Neural progenitor cell (in vitro differentiated cells): ENCODE measurements at regions not wholly inside any gene's neighbourhood (a gene's known extent, or its start where the extent isn't known, plus 50 kb on each side); places are given as distances from the start of the nearest gene placed in this dataset.

Source experiments
- DNase-seq: peaks from one replicate; pipeline ENCODE4 v3.0.0-alpha.2; 2016; ENCODE audit warnings: low spot score
- H2AFZ ChIP-seq: fragments of 200-600 bp; sonication (generic); replicated peaks from 2 replicates; pipeline ENCODE4 v1.6.1; 2016; ENCODE audit warnings: antibody characterized with exemption
- H3F3A ChIP-seq: fragments of 200-600 bp; sonication (generic); 2 replicates; pipeline ENCODE4 v1.6.1; 2016; ENCODE audit warnings: antibody characterized with exemption, low read depth
- H3K27ac ChIP-seq: fragments of 200-600 bp; sonication (generic); 2 replicates; pipeline ENCODE4 v1.5.1; 2016; ENCODE audit warnings: mild to moderate bottlenecking
- H3K27me3 ChIP-seq: fragments of 200-600 bp; sonication (generic); 2 replicates; pipeline ENCODE4 v1.6.1; 2016; ENCODE audit warnings: mild to moderate bottlenecking, moderate library complexity
- H3K36me3 ChIP-seq: fragments of 200-600 bp; sonication (generic); 2 replicates; pipeline ENCODE4 v1.5.1; 2016
- H3K4me1 ChIP-seq: fragments of 200-600 bp; sonication (generic); 2 replicates; pipeline ENCODE4 v1.6.1; 2016; ENCODE audit warnings: mixed run types
- H3K4me2 ChIP-seq: fragments of 200-600 bp; sonication (generic); 2 replicates; pipeline ENCODE4 v1.6.1; 2016
- H3K4me3 ChIP-seq: fragments of 200-600 bp; sonication (generic); 2 replicates; pipeline ENCODE4 v1.5.1; 2016
- H3K79me2 ChIP-seq: fragments of 200-600 bp; sonication (generic); 2 replicates; pipeline ENCODE4 v1.6.1; 2016; ENCODE audit warnings: low read depth
- H3K9ac ChIP-seq: fragments of 200-600 bp; sonication (generic); 2 replicates; pipeline ENCODE4 v1.6.1; 2016
- H3K9me3 ChIP-seq: fragments of 200-600 bp; sonication (generic); 2 replicates; pipeline ENCODE4 v1.5.1; 2016; ENCODE audit warnings: low read depth
- H4K20me1 ChIP-seq: fragments of 200-600 bp; sonication (generic); 2 replicates; pipeline ENCODE4 v1.6.1; 2016; ENCODE audit warnings: low read depth
- H3K27ac Mint-ChIP-seq: 3 replicates; pipeline ENCODE4 v1.8.0; 2021; ENCODE audit warnings: mixed read lengths
- H3K27me3 Mint-ChIP-seq: 2 replicates; pipeline ENCODE4 v1.8.0; 2022; ENCODE audit warnings: low read depth, mild to moderate bottlenecking, inconsistent platforms, moderate library complexity, mixed read lengths; ENCODE audit not compliant: insufficient read depth
- H3K36me3 Mint-ChIP-seq: 3 replicates; pipeline ENCODE4 v1.8.0; 2021; ENCODE audit warnings: mixed read lengths
- H3K4me1 Mint-ChIP-seq: 3 replicates; pipeline ENCODE4 v1.8.0; 2021; ENCODE audit warnings: mixed read lengths
- H3K4me3 Mint-ChIP-seq: 3 replicates; pipeline ENCODE4 v1.8.0; 2021; ENCODE audit warnings: mild to moderate bottlenecking, moderate library complexity, mixed read lengths
- H3K9me3 Mint-ChIP-seq: 3 replicates; pipeline ENCODE4 v1.8.0; 2020; ENCODE audit warnings: mixed read lengths
- EZH2 ChIP-seq: fragments of 200-600 bp; sonication (generic); IDR thresholded peaks from 2 replicates; pipeline ENCODE4 v1.6.1; 2017; ENCODE audit warnings: antibody characterized with exemption, mild to moderate bottlenecking, moderate library complexity
- EZH2phosphoT487 ChIP-seq: fragments of 200-600 bp; sonication (generic); IDR thresholded peaks from 2 replicates; pipeline ENCODE4 v1.6.1; 2017; ENCODE audit warnings: antibody characterized with exemption
- TF ChIP-seq, protein P1 (sequence below): fragments of 200-600 bp; sonication (generic); IDR thresholded peaks from 2 replicates; pipeline ENCODE4 v1.5.1; 2017; ENCODE audit warnings: antibody characterized with exemption, mild to moderate bottlenecking

DNA sequence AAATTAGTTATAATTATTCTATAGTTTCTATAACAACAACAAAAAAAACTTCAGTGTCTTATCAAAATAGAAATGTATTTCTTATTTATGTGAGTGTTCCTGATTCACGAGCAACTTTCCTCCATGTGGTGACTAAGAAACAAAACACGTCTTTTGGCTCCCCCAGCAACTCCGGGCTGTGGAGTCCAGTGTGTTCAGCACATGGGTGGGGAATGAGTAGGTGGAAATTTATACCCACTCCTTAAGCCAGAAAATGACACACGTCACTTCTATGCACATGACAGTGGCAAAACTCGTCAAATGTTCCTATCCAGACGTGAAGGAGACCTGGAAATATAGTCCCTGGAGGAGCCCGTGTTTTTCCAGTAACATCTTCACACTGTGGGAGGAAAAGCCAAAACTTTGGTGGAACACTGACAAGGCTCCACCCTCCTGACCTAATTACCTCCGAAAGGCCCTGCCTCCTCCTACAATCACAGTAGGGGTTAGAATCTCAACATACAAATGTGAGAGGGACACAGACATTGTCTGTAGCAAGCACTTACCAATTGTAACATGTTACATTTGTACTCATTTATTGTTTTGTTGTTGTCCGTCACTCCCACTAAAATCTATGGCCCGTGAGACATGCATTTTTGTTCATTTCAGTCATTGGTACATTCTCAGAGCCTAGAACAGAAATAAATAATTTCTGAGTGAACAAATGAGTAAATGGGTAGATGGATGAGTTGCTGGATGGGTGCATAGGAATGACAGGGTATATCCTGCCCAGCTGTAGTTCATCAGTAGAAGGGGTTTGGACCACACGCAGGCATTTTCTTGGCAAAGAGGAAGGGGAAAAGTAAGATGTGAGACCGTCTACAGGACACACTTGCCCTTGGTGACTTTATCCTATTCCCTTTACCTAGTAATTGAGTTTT is 605.8 kb upstream of the TENM3 start:
- Histone ChIP-seq H2AFZ (no peak overlapping the region), H3K4me3 (no peak overlapping the region), H3K9me3 (no peaks in the 10 kb centered on the region), H3K27me3 (no peaks in the 10 kb centered on the region), H3K27ac (no peak overlapping the region), H3K79me2 (no peaks in the 10 kb centered on the region), H3K36me3 (no peaks in the 10 kb centered on the region), H3K4me1 (no peaks in the 10 kb centered on the region), H3K9ac (no peak overlapping the region), H3K4me2 (no peak overlapping the region), H3F3A (no peaks in the 10 kb centered on the region), H4K20me1 (no peaks in the 10 kb centered on the region)
- Mint-ChIP-seq H3K4me3 (no peak overlapping the region), H3K9me3 (peaks cover 5% of the 10 kb centered on the region), H3K27me3 (no peaks in the 10 kb centered on the region), H3K27ac (no peak overlapping the region), H3K4me1 (peaks cover 3% of the 10 kb centered on the region), H3K36me3 (peaks cover 4% of the 10 kb centered on the region)
- no peak for TF ChIP-seq EZH2phosphoT487
- TF ChIP-seq, protein P1, sequence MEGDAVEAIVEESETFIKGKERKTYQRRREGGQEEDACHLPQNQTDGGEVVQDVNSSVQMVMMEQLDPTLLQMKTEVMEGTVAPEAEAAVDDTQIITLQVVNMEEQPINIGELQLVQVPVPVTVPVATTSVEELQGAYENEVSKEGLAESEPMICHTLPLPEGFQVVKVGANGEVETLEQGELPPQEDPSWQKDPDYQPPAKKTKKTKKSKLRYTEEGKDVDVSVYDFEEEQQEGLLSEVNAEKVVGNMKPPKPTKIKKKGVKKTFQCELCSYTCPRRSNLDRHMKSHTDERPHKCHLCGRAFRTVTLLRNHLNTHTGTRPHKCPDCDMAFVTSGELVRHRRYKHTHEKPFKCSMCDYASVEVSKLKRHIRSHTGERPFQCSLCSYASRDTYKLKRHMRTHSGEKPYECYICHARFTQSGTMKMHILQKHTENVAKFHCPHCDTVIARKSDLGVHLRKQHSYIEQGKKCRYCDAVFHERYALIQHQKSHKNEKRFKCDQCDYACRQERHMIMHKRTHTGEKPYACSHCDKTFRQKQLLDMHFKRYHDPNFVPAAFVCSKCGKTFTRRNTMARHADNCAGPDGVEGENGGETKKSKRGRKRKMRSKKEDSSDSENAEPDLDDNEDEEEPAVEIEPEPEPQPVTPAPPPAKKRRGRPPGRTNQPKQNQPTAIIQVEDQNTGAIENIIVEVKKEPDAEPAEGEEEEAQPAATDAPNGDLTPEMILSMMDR, result no peak
- TF ChIP-seq EZH2, result no peak
- DNase-seq, result no peak

DNA sequence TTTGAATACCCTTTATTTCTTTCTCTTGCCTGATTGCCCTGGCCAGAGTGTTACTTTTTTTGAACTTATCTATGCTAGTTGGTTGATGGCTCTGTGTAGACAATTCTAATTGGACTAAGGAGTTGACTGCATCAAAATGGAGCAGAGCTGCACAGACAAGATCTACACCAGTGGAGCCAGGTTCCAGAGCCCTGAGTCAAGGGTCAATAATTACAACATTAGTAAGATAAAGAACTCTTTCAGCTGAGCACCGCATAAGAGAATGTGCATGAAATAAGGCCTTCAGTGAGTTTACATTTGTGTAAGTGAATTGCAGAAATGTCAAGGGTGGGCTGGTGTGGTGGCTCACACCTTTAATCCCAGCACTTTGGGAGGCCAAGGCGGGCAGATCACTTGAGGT is 599.7 kb upstream of the TENM3 start:
- H3K27ac ChIP-seq, result no peak overlapping the region
- H3K36me3 ChIP-seq, result no peaks in the 10 kb centered on the region
- peaks cover 10% of the 10 kb centered on the region for H3K4me1 ChIP-seq
- no peak for DNase-seq
- no peaks in the 10 kb centered on the region for H3K27me3 ChIP-seq
- peaks cover 10% of the 10 kb centered on the region for H3K9me3 Mint-ChIP-seq
- no peaks in the 10 kb centered on the region for H3K9me3 ChIP-seq
- peaks cover 4% of the 10 kb centered on the region for H3K36me3 Mint-ChIP-seq
- H2AFZ ChIP-seq, result no peak overlapping the region
- no peaks in the 10 kb centered on the region for H3F3A ChIP-seq
- no peak overlapping the region for H3K27ac Mint-ChIP-seq
- H3K4me2 ChIP-seq, result no peak overlapping the region
- no peak overlapping the region for H3K4me3 ChIP-seq
- TF ChIP-seq EZH2, result no peak
- no peak for TF ChIP-seq EZH2phosphoT487
- TF ChIP-seq, protein P1, result no peak
- H3K4me1 Mint-ChIP-seq, result peaks cover 10% of the 10 kb centered on the region
- no peak overlapping the region for H3K9ac ChIP-seq
- H3K4me3 Mint-ChIP-seq, result no peak overlapping the region
- no peaks in the 10 kb centered on the region for H4K20me1 ChIP-seq
- H3K79me2 ChIP-seq, result no peaks in the 10 kb centered on the region
- no peaks in the 10 kb centered on the region for H3K27me3 Mint-ChIP-seq

DNA sequence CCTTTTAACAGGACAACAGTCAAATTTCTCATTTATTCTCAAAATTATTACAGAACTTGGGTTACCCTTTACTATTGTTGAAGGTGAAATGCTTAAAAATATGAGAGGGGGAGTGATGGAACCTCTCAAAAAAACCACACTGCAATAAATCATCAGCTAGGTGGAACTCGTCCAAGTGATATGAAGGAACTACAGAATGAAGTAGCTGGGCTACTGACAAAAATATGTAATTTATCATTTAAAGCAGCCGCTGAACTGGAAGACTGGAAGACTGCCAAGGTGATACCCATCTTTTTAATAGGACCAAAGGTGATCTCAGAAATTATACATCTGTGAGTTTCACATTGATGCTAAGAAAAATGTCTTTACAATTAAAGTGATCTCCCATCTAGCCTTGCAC is 597.7 kb upstream of the TENM3 start:
- H3K9me3 ChIP-seq, result no peaks in the 10 kb centered on the region
- Mint-ChIP-seq H3K4me1 (peaks cover 13% of the 10 kb centered on the region), H3K27me3 (no peaks in the 10 kb centered on the region), H3K9me3 (peaks cover 10% of the 10 kb centered on the region), H3K27ac (no peak overlapping the region), H3K36me3 (peaks cover 4% of the 10 kb centered on the region), H3K4me3 (no peak overlapping the region)
- no peaks in the 10 kb centered on the region for H3K27me3 ChIP-seq
- H3K79me2 ChIP-seq, result no peaks in the 10 kb centered on the region
- H3K36me3 ChIP-seq, result no peaks in the 10 kb centered on the region
- no peak overlapping the region for H3K4me3 ChIP-seq
- no peak overlapping the region for H2AFZ ChIP-seq
- peaks cover 10% of the 10 kb centered on the region for H3K4me1 ChIP-seq
- H3K4me2 ChIP-seq, result no peak overlapping the region
- TF ChIP-seq EZH2phosphoT487 (no peak), EZH2 (no peak)
- TF ChIP-seq, protein P1, result no peak
- DNase-seq, result no peak
- no peaks in the 10 kb centered on the region for H4K20me1 ChIP-seq
- H3K27ac ChIP-seq, result no peak overlapping the region
- no peak overlapping the region for H3K9ac ChIP-seq
- no peaks in the 10 kb centered on the region for H3F3A ChIP-seq
